SK-N-SH treated with all-trans-retinoic acid at 6 μM for 48 hours (cell line): ENCODE measurements at regions not wholly inside any gene's neighbourhood (a gene's known extent, or its start where the extent isn't known, plus 50 kb on each side); places are given as distances from the start of the nearest gene placed in this dataset.

ENCODE experiments used
- ATAC-seq: fragments of 200-7000 bp; cut with Tn5 transposase; 3 replicates; pipeline ENCODE4 v1.9.1; 2020; ENCODE audit warnings: mild to moderate bottlenecking, moderate library complexity
- ARNTL ChIP-seq: fragments of 450-650 bp; formaldehyde crosslinking; IDR thresholded peaks from 2 replicates; pipeline ENCODE4 v1.5.0; 2020; ENCODE audit warnings: low read depth, mild to moderate bottlenecking, moderate library complexity, borderline replicate concordance
- BACH2 ChIP-seq: fragments of 250-450 bp; sonication (Bioruptor Pico); IDR thresholded peaks from 2 replicates; pipeline ENCODE4 v1.9.0; 2021; ENCODE audit warnings: mild to moderate bottlenecking, borderline replicate concordance
- CREB5 ChIP-seq: fragments of 250-450 bp; sonication (Bioruptor Pico); IDR thresholded peaks from 2 replicates; pipeline ENCODE4 v1.5.1; 2020; ENCODE audit warnings: low read depth, mild to moderate bottlenecking, moderate library complexity
- CSDC2 ChIP-seq: fragments of 250-450 bp; sonication (Bioruptor Pico); IDR thresholded peaks from 2 replicates; pipeline ENCODE4 v1.5.0; 2020; ENCODE audit warnings: mild to moderate bottlenecking, moderate library complexity
- CSRNP3 ChIP-seq: fragments of 250-450 bp; sonication (Bioruptor Pico); IDR thresholded peaks from 2 replicates; pipeline ENCODE4 v1.5.1; 2021; ENCODE audit warnings: mild to moderate bottlenecking, moderate library complexity
- ISL1 ChIP-seq: fragments of 250-450 bp; sonication (Bioruptor Pico); IDR thresholded peaks from 2 replicates; pipeline ENCODE4 v2.1.2; 2022; ENCODE audit warnings: mild to moderate bottlenecking, moderate library complexity
- OSR1 ChIP-seq: fragments of 250-450 bp; sonication (Bioruptor Pico); IDR thresholded peaks from 2 replicates; pipeline ENCODE4 v1.8.0; 2022; ENCODE audit warnings: moderate library complexity, mild to moderate bottlenecking, inconsistent platforms
- PATZ1 ChIP-seq: fragments of 250-450 bp; sonication (Bioruptor Pico); IDR thresholded peaks from 2 replicates; pipeline ENCODE4 v1.8.0; 2020; ENCODE audit warnings: mild to moderate bottlenecking, moderate library complexity, borderline replicate concordance
- POU6F1 ChIP-seq: fragments of 250-450 bp; sonication (Bioruptor Pico); IDR thresholded peaks from 2 replicates; pipeline ENCODE4 v1.8.0; 2021; ENCODE audit warnings: low read depth, mild to moderate bottlenecking, moderate library complexity, borderline replicate concordance
- PPARA ChIP-seq: fragments of 250-450 bp; sonication (Bioruptor Pico); IDR thresholded peaks from 2 replicates; pipeline ENCODE4 v1.5.0; 2020; ENCODE audit warnings: mild to moderate bottlenecking, borderline replicate concordance
- RARB ChIP-seq: fragments of 250-450 bp; sonication (Bioruptor Pico); IDR thresholded peaks from 2 replicates; pipeline ENCODE4 v1.8.0; 2021; ENCODE audit warnings: mild to moderate bottlenecking, moderate library complexity
- SNAI2 ChIP-seq: fragments of 250-450 bp; sonication (Bioruptor Pico); IDR thresholded peaks from 2 replicates; pipeline ENCODE4 v1.5.0; 2020; ENCODE audit warnings: mild to moderate bottlenecking, moderate library complexity
- TCF4 ChIP-seq: fragments of 250-450 bp; sonication (Bioruptor Pico); IDR thresholded peaks from 2 replicates; pipeline ENCODE4 v1.8.0; 2021; ENCODE audit warnings: mild to moderate bottlenecking, moderate library complexity, borderline replicate concordance
- TOX ChIP-seq: fragments of 250-450 bp; sonication (Bioruptor Pico); IDR thresholded peaks from 2 replicates; pipeline ENCODE4 v1.8.0; 2021; ENCODE audit warnings: mild to moderate bottlenecking, moderate library complexity, borderline replicate concordance
- TSHZ2 ChIP-seq: fragments of 250-450 bp; sonication (Bioruptor Pico); IDR thresholded peaks from 2 replicates; pipeline ENCODE4 v1.5.0; 2020; ENCODE audit warnings: mild to moderate bottlenecking, moderate library complexity
- ZC3H10 ChIP-seq: fragments of 250-450 bp; sonication (Bioruptor Pico); IDR thresholded peaks from 2 replicates; pipeline ENCODE4 v1.5.1; 2021; ENCODE audit warnings: mild to moderate bottlenecking, moderate library complexity
- ZFP3 ChIP-seq: fragments of 250-450 bp; sonication (Bioruptor Pico); IDR thresholded peaks from 2 replicates; pipeline ENCODE4 v1.5.0; 2020; ENCODE audit warnings: mild to moderate bottlenecking, moderate library complexity
- ZFP30 ChIP-seq: fragments of 450-650 bp; formaldehyde crosslinking; IDR thresholded peaks from 2 replicates; pipeline ENCODE4 v1.5.0; 2022; ENCODE audit warnings: mild to moderate bottlenecking, moderate library complexity
- ZNF565 ChIP-seq: fragments of 450-650 bp; formaldehyde crosslinking; conservative IDR thresholded peaks from 2 replicates; pipeline ENCODE4 v1.5.0; 2020; ENCODE audit warnings: low read depth, mild to moderate bottlenecking, moderate library complexity
- ZNF70 ChIP-seq: fragments of 450-650 bp; formaldehyde crosslinking; IDR thresholded peaks from 2 replicates; pipeline ENCODE4 v1.5.0; 2020; ENCODE audit warnings: mild to moderate bottlenecking, moderate library complexity

GRCh38 chr3:191790934-191791333 is 330.0 kb downstream of the PYDC2 start:
- ATAC-seq: no peak
- TF ChIP-seq RARB (CRISPR knock-in tag): no peak
- TF ChIP-seq TSHZ2 (CRISPR knock-in tag): no peak
- no peak for TF ChIP-seq SNAI2 (CRISPR knock-in tag)
- no peak for TF ChIP-seq CSRNP3 (CRISPR knock-in tag)
- TF ChIP-seq POU6F1 (CRISPR knock-in tag): no peak
- no peak for TF ChIP-seq TCF4 (CRISPR knock-in tag)
- no peak for TF ChIP-seq PATZ1 (CRISPR knock-in tag)
- no peak for TF ChIP-seq ARNTL (CRISPR knock-in tag)
- TF ChIP-seq ISL1 (CRISPR knock-in tag): no peak
- no peak for TF ChIP-seq CSDC2 (CRISPR knock-in tag)
- TF ChIP-seq ZNF565 (CRISPR knock-in tag): no peak
- no peak for TF ChIP-seq PPARA (CRISPR knock-in tag)
- TF ChIP-seq TOX: no peak
- no peak for TF ChIP-seq OSR1
- TF ChIP-seq ZFP30 (CRISPR knock-in tag): no peak

- TF ChIP-seq SNAI2 (CRISPR knock-in tag) (no peak), RARB (CRISPR knock-in tag) (no peak), ZFP3 (no peak), PATZ1 (CRISPR knock-in tag) (no peak)
- TF ChIP-seq, all 23 proteins: peak for 0
- ATAC-seq: no peak
Observed at GRCh38 chr3:191792580-191792979, 331.6 kb downstream of the PYDC2 start.

GRCh38 chr3:191795196-191795595 is 334.2 kb downstream of the PYDC2 start:
- ATAC-seq: no peak
- TF ChIP-seq ZNF70 (no peak), ZFP3 (no peak), CSRNP3 (CRISPR knock-in tag) (no peak)

- no peak for ATAC-seq
- TF ChIP-seq TOX: no peak
- no peak for TF ChIP-seq TSHZ2 (CRISPR knock-in tag)
- TF ChIP-seq ZC3H10 (CRISPR knock-in tag): no peak
- TF ChIP-seq BACH2 (CRISPR knock-in tag): no peak
- no peak for TF ChIP-seq CREB5 (CRISPR knock-in tag)
- no peak for TF ChIP-seq RARB (CRISPR knock-in tag)
- TF ChIP-seq ARNTL (CRISPR knock-in tag): no peak
- TF ChIP-seq ZFP3: no peak
Observed at GRCh38 chr3:191797271-191797670, 336.3 kb downstream of the PYDC2 start.
